Activated CD8-positive, alpha-beta T cell treated with anti-CD3 and anti-CD28 coated beads for 36 hours (primary cell): ENCODE measurements at regions not wholly inside any gene's neighbourhood (a gene's known extent, or its start where the extent isn't known, plus 50 kb on each side); places are given as distances from the start of the nearest gene placed in this dataset.

Source experiments
- ATAC-seq: fragments of 200-7000 bp; cut with Tn5 transposase; one replicate; pipeline ENCODE4 v1.10.0; 2021; ENCODE audit warnings: mild to moderate bottlenecking, moderate library complexity
- CTCF ChIA-PET: fragments of 350-600 bp; sonication (Branson Sonifier 250); formaldehyde crosslinking; loops from one replicate; lab custom pipeline; 2021; ENCODE audit warnings: antibody characterized with exemption; lab: Charles Lee
- POLR2A ChIA-PET: fragments of 350-600 bp; sonication (Branson Sonifier 250); formaldehyde crosslinking; loops from one replicate; lab custom pipeline; 2021; ENCODE audit warnings: antibody characterized with exemption; lab: Charles Lee
- DNase-seq: peaks from one replicate; pipeline ENCODE4 v3.0.0-alpha.2; 2020
- H3K27ac Mint-ChIP-seq: one replicate; pipeline ENCODE4 v1.8.0; 2021; ENCODE audit warnings: mild to moderate bottlenecking, mixed read lengths
- H3K27me3 Mint-ChIP-seq: one replicate; pipeline ENCODE4 v1.8.0; 2021; ENCODE audit warnings: mixed read lengths
- H3K36me3 Mint-ChIP-seq: one replicate; pipeline ENCODE4 v1.8.0; 2021; ENCODE audit warnings: low read depth, mixed read lengths
- H3K4me1 Mint-ChIP-seq: one replicate; pipeline ENCODE4 v1.8.0; 2021; ENCODE audit warnings: low read depth, mixed read lengths
- H3K4me3 Mint-ChIP-seq: one replicate; pipeline ENCODE4 v1.8.0; 2021; ENCODE audit warnings: mild to moderate bottlenecking, moderate library complexity, mixed read lengths
- H3K9me3 Mint-ChIP-seq: one replicate; pipeline ENCODE4 v1.8.0; 2021; ENCODE audit warnings: mixed read lengths
- CTCF ChIP-seq: fragments of 200-600 bp; IDR thresholded peaks from one replicate; pipeline ENCODE4 v1.8.0; 2022; ENCODE audit warnings: antibody characterized with exemption, mild to moderate bottlenecking
- intact Hi-C: fragments of 100-400 bp; cut with micrococcal nuclease; formaldehyde crosslinking; loops from one replicate; pipeline ENCODE4 v1.10.0; 2022

- no peak for TF ChIP-seq CTCF
- ATAC-seq (no peak), DNase-seq (no peak)
- H3K27ac Mint-ChIP-seq = no peak overlapping the region
- CTCF ChIA-PET = interaction anchor here (0.6 to 1.4 kb wide), 2 partner anchors 37 to 1041 kb away, joined by 3 read pairs; no protein-coding TSS in a partner anchor
- POLR2A ChIA-PET = no interaction called here
- H3K9me3 Mint-ChIP-seq = no peaks in the 10 kb centered on the region
- no peak overlapping the region for H3K4me3 Mint-ChIP-seq
- H3K4me1 Mint-ChIP-seq = no peaks in the 10 kb centered on the region
- intact Hi-C loops = no loop called here
- H3K27me3 Mint-ChIP-seq = peaks cover 3% of the 10 kb centered on the region
- no peaks in the 10 kb centered on the region for H3K36me3 Mint-ChIP-seq
Observed at GRCh38 chr2:128608921-128609880, 290.5 kb upstream of the HS6ST1 start.

- no peak for ATAC-seq
- Mint-ChIP-seq H3K4me1 (no peaks in the 10 kb centered on the region), H3K27ac (no peak overlapping the region), H3K9me3 (peaks cover 3% of the 10 kb centered on the region), H3K27me3 (peaks cover 3% of the 10 kb centered on the region), H3K36me3 (no peaks in the 10 kb centered on the region), H3K4me3 (no peak overlapping the region)
- ChIA-PET POLR2A (no interaction called here), CTCF (interaction anchor here (0.6 kb wide), 1 partner anchor 267 kb away, joined by 3 read pairs; no protein-coding TSS in a partner anchor)
- DNase-seq = no peak
- intact Hi-C loops = no loop called here
- no peak for TF ChIP-seq CTCF
Observed at GRCh38 chr2:128610496-128610895, 291.8 kb upstream of the HS6ST1 start.

GRCh38 chr2:128611421-128612320 lies 293.0 kb upstream of the HS6ST1 start:
- Mint-ChIP-seq H3K9me3 (peaks cover 3% of the 10 kb centered on the region), H3K36me3 (no peaks in the 10 kb centered on the region), H3K27ac (no peak overlapping the region), H3K27me3 (peaks cover 3% of the 10 kb centered on the region), H3K4me1 (no peaks in the 10 kb centered on the region), H3K4me3 (no peak overlapping the region)
- no peak for ATAC-seq
- intact Hi-C loops = no loop called here
- TF ChIP-seq CTCF = no peak
- CTCF ChIA-PET = no interaction called here
- POLR2A ChIA-PET = no interaction called here
- DNase-seq = no peak

GRCh38 chr2:128612628-128613027 lies 294.0 kb upstream of the HS6ST1 start:
- Mint-ChIP-seq H3K4me1 (no peaks in the 10 kb centered on the region), H3K4me3 (no peak overlapping the region), H3K36me3 (no peaks in the 10 kb centered on the region), H3K27me3 (peaks cover 3% of the 10 kb centered on the region), H3K27ac (no peak overlapping the region), H3K9me3 (peaks cover 3% of the 10 kb centered on the region)
- ATAC-seq = no peak
- DNase-seq = no peak
- TF ChIP-seq CTCF = no peak
- POLR2A ChIA-PET = no interaction called here
- CTCF ChIA-PET = no interaction called here
- intact Hi-C loops = no loop called here
